Renal cortical epithelial cell (primary cell): ENCODE measurements at regions not wholly inside any gene's neighbourhood (a gene's known extent, or its start where the extent isn't known, plus 50 kb on each side); places are given as distances from the start of the nearest gene placed in this dataset.

Source experiments
- DNase-seq: peaks from one replicate; pipeline ENCODE4 v3.0.0-alpha.2; 2011; ENCODE audit warnings: low read depth

DNA sequence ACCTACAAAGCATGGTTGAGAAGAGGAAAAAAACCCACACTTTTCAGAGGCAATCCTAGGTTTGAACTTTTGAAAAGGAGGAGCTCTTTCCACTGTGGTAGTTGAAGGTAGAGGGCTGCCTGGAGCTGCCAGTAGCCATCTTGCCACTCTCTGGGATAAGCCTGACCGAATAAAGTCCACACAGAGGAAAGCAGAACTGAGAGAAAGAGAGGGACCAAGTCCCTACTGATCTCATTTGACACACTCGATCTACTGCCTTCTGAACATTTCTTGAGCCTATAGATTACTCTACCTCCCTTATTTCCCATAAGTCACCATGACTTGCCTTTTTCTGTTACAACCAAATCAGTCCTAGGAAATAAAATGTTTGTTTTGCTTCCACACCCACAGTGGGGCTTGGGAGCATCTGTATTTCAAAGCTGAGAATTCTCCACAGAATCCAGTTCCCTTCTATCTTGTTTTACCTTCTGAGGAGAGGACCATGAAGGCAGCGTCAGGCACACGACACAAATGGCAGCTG is 147.0 kb upstream of the PTPRK start:
- no peak for DNase-seq

DNA sequence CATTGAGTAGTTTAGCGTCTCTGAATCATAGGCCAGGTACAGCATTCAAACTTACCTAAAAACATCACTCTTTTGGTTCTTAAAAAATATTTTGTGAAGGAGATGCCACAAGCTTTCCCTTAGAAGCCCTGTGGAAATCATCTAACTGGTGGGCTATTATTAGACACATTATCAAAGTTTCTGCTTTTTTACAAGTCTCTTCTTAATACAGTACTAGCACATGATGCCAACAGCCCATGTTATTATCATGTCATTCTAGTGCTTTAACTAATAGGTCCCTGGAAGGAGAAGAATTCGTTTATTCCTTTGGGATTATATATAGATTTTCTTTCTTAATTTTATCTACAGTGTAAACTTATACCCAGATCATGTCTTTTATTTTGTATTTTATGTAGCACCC is 146.0 kb upstream of the PTPRK start:
- DNase-seq = no peak

DNA sequence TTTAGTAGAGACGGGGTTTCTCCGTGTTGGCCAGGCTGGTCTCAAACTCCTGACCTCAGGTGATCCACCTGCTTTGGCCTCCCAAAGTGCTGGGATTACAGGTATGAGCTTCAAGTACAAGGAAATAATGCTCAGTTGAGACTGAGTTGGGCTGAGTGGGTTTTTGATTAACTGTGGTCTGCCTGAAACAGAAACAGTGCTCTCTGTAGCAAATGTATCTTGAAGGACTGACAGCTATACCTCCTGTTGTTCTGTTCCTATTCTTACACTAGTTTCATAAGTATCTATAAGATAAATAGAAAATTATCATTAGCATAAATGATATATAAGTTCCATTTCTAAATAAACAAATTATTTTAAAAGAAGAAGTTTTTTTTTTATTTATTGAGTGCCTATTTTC is 142.8 kb upstream of the PTPRK start:
- DNase-seq = no peak

DNA sequence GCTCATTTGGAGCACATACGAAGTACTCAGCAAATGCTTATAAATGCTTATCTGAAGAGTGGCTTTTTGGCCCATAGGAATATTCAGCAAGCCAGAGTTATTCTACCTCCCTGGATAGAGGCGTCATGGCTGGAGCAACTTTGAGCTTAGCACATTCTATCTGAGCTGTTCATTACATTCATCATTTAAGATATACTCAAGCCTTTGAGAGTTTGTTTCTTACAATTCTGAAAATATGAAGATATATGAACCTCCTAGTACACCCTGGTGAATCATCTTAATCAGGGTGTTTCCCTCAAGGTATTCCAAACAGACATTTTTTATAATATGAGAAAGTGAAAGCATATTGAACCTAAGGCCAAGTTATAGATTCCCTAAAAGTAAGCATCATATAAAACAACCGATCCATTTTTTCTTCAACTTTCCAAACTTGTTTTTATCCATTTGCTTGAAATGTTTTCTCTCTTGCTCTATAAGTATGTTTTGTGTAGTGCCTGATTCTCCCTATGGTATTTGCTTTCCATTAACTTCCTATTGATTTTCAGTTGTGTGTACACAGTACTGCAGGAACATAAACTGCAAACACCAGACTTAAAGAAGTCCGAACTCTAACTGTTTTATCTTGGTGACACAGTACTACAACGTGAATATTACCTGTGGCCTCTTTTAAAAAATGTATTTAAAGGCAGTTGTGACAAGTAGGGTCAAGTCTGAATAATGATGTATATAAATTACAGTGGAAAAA is 139.7 kb upstream of the PTPRK start:
- DNase-seq = no peak

DNA sequence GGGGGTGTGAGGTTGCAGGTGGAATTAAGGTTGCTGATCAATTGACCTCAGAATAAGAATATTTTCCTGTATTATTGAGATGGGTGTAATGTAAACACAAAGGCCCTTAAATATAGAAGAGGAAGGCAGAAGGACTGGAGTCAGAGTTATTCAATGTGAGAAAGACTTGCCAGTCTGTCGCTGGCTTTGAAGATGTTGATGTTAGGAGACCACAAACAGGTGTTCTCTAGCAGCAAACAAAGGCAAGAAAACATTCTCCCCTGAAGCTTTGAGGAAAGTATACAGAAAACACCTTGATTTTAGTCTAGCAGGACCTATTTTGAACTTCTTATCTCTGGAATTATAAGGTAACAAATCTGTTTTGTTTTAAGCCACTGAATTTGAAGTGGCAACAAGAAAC is 138.9 kb upstream of the PTPRK start:
- no peak for DNase-seq

- DNase-seq = peak; percentile 27
Observed at GRCh38 chr6:128657181-128657580, 136.8 kb upstream of the PTPRK start.

- peak; percentile 98 for DNase-seq
Observed at GRCh38 chr6:128655978-128656498, 135.6 kb upstream of the PTPRK start.

DNA sequence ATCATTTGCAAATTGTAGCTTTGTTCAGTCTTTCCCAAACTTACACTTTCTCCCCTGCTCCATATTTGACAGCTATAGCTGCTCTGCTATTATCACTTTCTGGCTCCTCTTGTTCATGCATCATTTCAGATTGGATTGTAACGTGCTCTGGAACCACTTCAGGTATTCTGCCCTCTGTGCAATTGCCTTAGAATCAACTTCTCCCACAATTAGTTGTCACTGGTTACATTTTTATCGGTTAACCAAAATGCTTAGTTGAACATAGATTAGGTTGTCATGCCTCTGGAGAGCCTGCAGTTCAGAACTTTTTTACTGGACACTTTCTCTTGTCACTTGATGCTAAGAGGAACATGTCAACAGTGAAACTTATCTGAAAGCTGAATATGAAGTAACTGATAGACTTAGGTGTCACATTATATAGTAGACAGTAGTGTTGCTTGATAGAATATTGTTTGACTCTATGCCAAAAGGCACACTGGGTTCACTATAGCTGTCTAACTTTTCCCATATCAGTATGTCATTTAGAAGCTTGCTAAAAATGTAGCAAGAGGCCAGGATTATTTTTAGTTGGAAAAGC is 127.7 kb upstream of the PTPRK start:
- no peak for DNase-seq

GRCh38 chr6:128642132-128642531 is 121.7 kb upstream of the PTPRK start:
- DNase-seq = no peak

DNA sequence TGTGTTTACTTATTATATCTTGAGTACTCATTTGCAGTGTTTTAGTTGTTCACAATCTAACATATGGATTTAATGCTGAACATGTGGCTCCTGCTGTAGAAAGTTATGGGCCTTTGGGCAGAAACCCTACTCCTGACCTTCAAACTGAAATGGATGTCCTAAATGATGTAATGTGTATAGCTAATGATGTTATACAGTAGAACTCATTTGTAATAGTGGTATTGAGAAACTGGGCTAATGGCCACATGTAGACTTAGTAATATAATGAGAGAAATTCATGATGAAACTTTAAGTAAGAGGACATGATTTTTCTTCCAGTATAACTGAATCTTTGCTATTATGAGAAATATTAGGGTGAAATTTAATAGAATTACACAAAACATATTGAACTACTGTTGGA is 121.3 kb upstream of the PTPRK start:
- no peak for DNase-seq

DNA sequence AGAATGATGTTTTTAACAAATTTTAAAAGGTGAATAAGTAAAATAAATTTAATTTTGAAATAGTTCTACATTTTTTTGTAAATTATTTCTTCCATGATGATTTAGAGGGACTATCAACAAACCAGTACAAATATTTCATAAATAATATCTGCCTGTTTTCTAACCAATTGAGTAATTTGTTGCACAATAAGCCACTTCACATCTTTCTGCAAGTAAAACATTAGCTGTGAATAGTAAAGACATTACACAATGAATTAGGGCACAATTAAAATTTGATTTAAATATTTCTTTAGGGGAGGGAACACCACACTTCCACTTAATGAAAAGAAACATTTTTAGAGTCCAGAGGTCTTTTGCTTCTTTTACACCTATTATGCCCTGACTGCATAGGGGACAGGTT is 118.4 kb upstream of the PTPRK start:
- DNase-seq = no peak

- DNase-seq = no peak
Observed at GRCh38 chr6:128635219-128635618, 114.8 kb upstream of the PTPRK start.

DNA sequence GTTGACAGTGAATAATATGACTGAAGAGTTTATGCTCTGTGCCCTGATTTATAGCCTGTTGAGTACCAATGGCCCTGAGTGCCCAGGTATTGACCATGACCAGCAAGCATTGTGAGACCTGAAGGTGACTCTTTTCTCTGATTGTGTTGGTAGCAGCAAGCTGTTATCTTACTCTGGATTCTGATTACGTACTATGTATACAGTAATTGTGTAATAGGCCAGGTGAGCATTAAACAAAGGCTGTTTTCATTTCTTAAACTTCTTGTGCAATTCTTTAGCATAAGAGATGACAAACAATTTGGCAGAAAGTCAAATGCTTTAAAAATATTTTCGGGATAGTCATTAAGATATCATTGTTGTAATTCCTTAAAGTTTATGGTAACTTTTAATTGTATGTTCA is 111.7 kb upstream of the PTPRK start:
- DNase-seq = no peak

DNA sequence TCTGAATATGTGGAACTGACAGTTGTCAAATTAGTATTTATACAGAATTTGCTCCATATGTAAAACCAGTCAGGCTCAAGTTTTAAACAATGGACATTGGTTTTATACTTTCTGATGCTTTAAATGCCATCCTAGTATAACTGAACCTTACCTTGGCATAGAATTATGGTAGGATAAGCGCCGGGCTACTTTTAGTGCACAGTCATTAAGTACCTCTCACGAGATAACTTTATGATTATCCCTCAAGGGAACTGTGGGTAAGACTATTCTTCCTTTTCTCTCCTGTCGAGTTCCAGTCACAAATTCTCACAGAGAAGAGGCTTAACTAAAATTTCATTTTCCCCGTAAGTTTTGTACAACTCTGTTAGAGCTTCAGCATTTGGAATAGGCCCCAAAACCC is 110.6 kb upstream of the PTPRK start:
- DNase-seq = no peak

DNA sequence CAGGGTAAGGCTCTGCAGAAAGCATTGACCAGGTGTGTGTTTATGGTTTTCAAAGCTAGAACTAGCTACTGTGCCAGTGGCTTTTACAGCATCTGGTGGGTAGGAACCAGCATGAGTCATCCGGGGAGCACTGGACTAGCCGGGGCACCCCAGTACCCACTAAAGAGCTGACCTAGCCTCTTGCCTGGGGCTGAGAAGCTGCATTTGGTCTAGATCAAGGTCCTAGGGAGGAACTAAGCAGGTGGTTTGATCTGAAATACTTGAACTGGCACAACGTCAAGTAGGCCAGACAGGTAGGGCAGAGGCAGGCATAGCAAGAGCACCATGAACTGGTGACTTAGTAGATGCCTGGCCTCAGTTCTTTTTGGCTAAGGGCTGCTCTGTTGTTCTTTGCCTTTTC is 109.8 kb upstream of the PTPRK start:
- no peak for DNase-seq

DNA sequence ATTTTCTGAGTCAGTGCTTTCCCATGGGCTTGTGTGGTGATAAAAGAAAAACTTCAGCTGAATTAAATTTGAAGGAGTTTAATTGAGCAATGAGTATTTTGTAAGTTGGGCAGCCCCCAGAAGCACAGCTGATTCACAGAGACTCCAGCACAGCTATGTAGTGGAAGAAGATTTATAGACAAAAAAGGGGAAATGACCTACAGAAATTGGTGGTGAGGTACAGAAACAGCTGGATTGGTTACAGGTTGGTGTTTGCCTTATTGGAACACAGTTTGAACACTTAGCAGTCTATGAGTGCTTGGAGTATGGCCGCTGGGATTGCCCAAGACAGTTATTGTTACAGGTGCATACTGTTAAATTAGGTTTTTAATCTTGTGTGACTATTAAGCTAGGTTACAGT is 96.9 kb upstream of the PTPRK start:
- peak; percentile 40 for DNase-seq

GRCh38 chr6:128616342-128616741 is 95.9 kb upstream of the PTPRK start:
- no peak for DNase-seq

DNA sequence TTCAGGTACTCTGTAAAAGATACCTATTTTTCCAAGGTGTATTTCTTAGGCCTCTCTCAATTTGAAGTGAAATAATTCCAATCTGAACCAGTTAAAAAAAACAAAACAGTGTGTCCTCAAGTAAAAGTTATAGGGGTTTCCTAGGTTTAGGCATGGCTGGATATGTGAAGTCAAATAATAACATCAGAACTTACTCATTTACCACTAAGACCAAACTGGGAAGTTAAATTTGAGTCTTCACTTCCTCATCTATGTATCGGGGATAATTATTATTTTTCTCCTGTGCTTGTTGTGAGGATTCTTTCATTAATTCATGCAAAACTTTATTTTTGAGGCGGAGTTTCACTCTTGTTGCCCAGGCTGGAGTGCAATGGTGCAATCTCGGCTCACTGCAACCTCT is 86.2 kb upstream of the PTPRK start:
- no peak for DNase-seq

DNA sequence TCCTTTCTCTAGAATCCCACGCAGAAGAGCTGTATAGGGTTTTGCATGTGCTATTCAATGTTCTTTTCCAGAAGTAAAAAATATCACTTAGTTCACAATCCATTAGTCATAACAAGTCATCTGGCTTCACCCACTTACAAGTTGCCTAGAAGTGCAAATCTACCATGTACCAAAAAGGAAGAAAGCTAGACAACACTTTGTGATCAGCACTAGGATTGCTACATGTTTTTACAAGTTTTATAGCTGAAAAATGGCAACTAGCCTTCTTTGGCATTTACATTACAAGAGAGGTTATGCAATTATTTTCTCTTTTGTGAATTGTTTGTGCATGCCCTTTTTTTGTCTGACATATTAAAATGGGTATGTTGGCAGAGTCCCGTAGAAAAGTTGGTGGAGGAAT is 85.6 kb upstream of the PTPRK start:
- no peak for DNase-seq

DNA sequence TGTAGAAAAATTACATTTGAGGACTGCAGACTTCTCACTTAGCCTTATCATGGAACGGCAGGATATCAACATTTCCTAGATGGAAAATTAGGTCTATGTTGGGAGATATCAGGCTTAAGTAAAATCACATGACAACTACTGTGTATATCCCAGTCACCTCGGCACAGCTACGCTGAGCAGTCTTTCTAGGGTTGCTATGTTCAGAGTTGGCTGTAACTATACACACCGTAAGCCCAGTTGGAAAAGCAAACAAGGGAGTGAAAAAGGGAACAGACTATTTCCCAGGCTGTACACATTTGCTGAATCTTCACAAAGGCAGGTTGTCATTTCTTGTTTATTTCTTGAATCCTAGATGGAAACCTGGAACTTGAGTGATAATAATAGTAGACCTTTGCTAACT is 80.7 kb upstream of the PTPRK start:
- DNase-seq = peak; percentile 15

- DNase-seq = peak; percentile 76
Observed at GRCh38 chr6:128600397-128600951, 80.1 kb upstream of the PTPRK start.

DNA sequence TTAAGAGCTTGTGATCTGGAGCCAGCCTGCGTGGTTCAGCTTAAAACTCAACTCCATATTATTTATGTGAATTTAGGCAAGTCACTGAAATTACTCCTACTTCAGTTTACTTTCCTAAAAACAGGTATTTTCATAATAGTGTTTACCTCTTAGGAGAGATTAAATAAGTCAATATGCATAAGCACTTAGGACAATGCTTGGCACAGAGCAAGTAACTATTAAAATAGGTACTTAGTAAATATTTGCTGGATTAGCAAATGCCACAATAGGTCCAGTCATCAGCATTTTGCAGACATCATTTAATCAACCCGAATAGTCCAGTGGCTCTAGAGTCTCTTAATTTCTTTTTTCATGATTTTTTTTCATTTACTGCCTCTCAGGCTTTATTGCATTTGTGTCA is 78.6 kb upstream of the PTPRK start:
- no peak for DNase-seq

DNA sequence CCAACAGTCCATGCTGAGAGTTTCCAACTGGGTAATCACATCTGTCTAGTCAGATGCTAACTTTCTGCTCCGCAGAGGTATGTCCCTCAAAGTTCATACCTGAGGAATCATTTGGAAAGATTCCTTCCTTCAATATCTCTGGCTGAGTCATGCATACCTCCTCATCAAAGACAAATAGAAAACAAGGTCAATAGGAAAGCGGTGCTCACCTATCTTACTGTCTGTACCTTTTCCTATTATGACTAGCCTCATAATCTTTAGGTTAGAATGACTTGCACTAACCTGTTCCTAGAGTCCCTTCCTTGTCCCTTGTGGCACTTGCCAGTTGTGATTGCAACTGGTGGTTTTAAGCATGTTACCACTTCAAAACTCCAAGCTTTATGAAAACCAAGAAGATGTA is 78.2 kb upstream of the PTPRK start:
- DNase-seq = no peak
